Mesendoderm (in vitro differentiated cells): ENCODE measurements at regions not wholly inside any gene's neighbourhood (a gene's known extent, or its start where the extent isn't known, plus 50 kb on each side); places are given as distances from the start of the nearest gene placed in this dataset.

ENCODE experiments used
- DNase-seq: peaks from one replicate; pipeline ENCODE4 v3.0.0; 2013
- H2AK5ac ChIP-seq: 2 replicates; pipeline ENCODE4 v1.6.1; 2013; ENCODE audit warnings: low read length, inconsistent platforms
- H2BK120ac ChIP-seq: 2 replicates; pipeline ENCODE4 v1.6.1; 2013; ENCODE audit warnings: low read depth, mild to moderate bottlenecking, low read length, moderate library complexity, mixed read lengths
- H2BK15ac ChIP-seq: replicated peaks from 2 replicates; pipeline ENCODE4 v1.6.1; 2013; ENCODE audit warnings: low read depth, mild to moderate bottlenecking, moderate library complexity
- H2BK5ac ChIP-seq: 2 replicates; pipeline ENCODE4 v1.6.1; 2013; ENCODE audit warnings: low read length, inconsistent platforms
- H3K18ac ChIP-seq: 2 replicates; pipeline ENCODE4 v1.6.1; 2013; ENCODE audit warnings: mild to moderate bottlenecking, low read length, mixed read lengths
- H3K23ac ChIP-seq: one replicate; pipeline ENCODE4 v1.6.1; 2013; ENCODE audit warnings: low read length
- H3K27ac ChIP-seq: 2 replicates; pipeline ENCODE4 v1.5.1; 2013; ENCODE audit warnings: low read depth, mild to moderate bottlenecking, inconsistent platforms, low read length, moderate library complexity
- H3K27me3 ChIP-seq: 2 replicates; pipeline ENCODE4 v1.6.1; 2013; ENCODE audit warnings: low read length, control low read depth, mild to moderate bottlenecking, inconsistent platforms; ENCODE audit not compliant: insufficient read depth, poor library complexity
- H3K36me3 ChIP-seq: 2 replicates; pipeline ENCODE4 v1.6.1; 2013; ENCODE audit warnings: low read length, inconsistent platforms; ENCODE audit not compliant: control insufficient read depth, insufficient read depth
- H3K4ac ChIP-seq: one replicate; pipeline ENCODE4 v1.6.1; 2013; ENCODE audit warnings: low read depth, mild to moderate bottlenecking, low read length, moderate library complexity
- H3K4me1 ChIP-seq: 2 replicates; pipeline ENCODE4 v1.6.1; 2013; ENCODE audit warnings: low read depth, low read length, inconsistent platforms; ENCODE audit not compliant: control insufficient read depth
- H3K4me2 ChIP-seq: 2 replicates; pipeline ENCODE4 v1.6.1; 2013; ENCODE audit warnings: low read length
- H3K4me3 ChIP-seq: 2 replicates; pipeline ENCODE4 v1.5.1; 2013; ENCODE audit warnings: mild to moderate bottlenecking, low read length
- H3K56ac ChIP-seq: one replicate; pipeline ENCODE4 v1.6.1; 2013; ENCODE audit warnings: low read length
- H3K79me1 ChIP-seq: 2 replicates; pipeline ENCODE4 v1.6.1; 2013; ENCODE audit warnings: low read length, inconsistent platforms
- H3K79me2 ChIP-seq: 2 replicates; pipeline ENCODE4 v1.6.1; 2013; ENCODE audit warnings: mild to moderate bottlenecking, low read length; ENCODE audit not compliant: control insufficient read depth, insufficient read depth
- H3K9ac ChIP-seq: 2 replicates; pipeline ENCODE4 v1.6.1; 2013; ENCODE audit warnings: low read length, inconsistent platforms
- H4K5ac ChIP-seq: one replicate; pipeline ENCODE4 v1.6.1; 2013; ENCODE audit warnings: low read length
- H4K8ac ChIP-seq: one replicate; pipeline ENCODE4 v1.6.1; 2013; ENCODE audit warnings: low read depth, mild to moderate bottlenecking, control low read depth, low read length, moderate library complexity
- WGBS: extraction: QIAGEN DNeasy Blood & Tissue Kit; methylation state at CpG from one replicate; pipeline ENCODE4 v1.1.7; 2013; ENCODE audit warnings: low lambda C conversion rate, missing lambda C conversion rate; ENCODE audit not compliant: insufficient coverage; ENCODE audit errors: extremely low coverage; 5-methylcytosine and 5-hydroxymethylcytosine counted together

DNA sequence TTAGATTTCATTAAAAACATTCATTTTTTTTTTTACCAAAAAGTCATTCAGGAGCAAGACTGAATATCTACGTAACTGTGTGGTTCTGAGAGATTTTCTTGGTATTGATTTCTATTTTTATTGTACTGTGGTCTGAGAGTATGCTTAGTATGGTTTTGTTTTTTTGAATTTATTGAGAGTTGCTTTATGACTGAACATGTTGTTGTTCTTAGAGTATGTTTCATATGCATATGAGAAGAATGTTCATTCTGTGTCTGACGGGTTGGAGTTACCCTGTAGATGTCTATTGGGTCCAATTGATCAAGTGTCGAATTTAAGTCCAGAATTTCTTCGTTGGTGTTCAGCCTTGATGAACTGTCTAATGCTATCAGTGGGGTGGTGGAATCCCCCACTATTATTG lies 306.0 kb upstream of the KCNJ16 start:
- Histone ChIP-seq H3K4ac (no peak overlapping the region), H3K36me3 (no peaks in the 10 kb centered on the region), H3K79me2 (no peaks in the 10 kb centered on the region), H2BK15ac (no peak overlapping the region), H3K9ac (no peak overlapping the region), H3K23ac (no peak overlapping the region), H4K8ac (no peak overlapping the region), H3K79me1 (no peaks in the 10 kb centered on the region), H3K27me3 (no peaks in the 10 kb centered on the region), H2BK120ac (no peak overlapping the region), H2AK5ac (no peak overlapping the region), H3K4me2 (no peak overlapping the region), H3K4me1 (no peaks in the 10 kb centered on the region), H2BK5ac (no peak overlapping the region), H3K56ac (no peak overlapping the region), H3K27ac (no peak overlapping the region), H3K4me3 (no peak overlapping the region), H4K5ac (no peak overlapping the region), H3K18ac (no peak overlapping the region)
- DNase-seq: no peak
- WGBS: no CpG with 5 or more reads among the region's 4 CpGs

- Histone ChIP-seq H2BK5ac (no peak overlapping the region), H3K4me3 (no peak overlapping the region), H2AK5ac (no peak overlapping the region), H3K79me1 (no peaks in the 10 kb centered on the region), H3K4me2 (no peak overlapping the region), H3K27ac (no peak overlapping the region), H3K4ac (no peak overlapping the region), H3K79me2 (no peaks in the 10 kb centered on the region), H2BK120ac (no peak overlapping the region), H3K36me3 (no peaks in the 10 kb centered on the region), H4K8ac (no peak overlapping the region), H3K18ac (no peak overlapping the region), H3K56ac (no peak overlapping the region), H3K27me3 (no peaks in the 10 kb centered on the region), H3K4me1 (no peaks in the 10 kb centered on the region), H2BK15ac (no peak overlapping the region), H3K9ac (no peak overlapping the region), H3K23ac (no peak overlapping the region), H4K5ac (no peak overlapping the region)
- no peak for DNase-seq
- WGBS: no CpG with 5 or more reads among the region's 3 CpGs
These were observed 301.9 kb upstream of the KCNJ16 start for GRCh38 chr17:69773081-69773480.

DNA sequence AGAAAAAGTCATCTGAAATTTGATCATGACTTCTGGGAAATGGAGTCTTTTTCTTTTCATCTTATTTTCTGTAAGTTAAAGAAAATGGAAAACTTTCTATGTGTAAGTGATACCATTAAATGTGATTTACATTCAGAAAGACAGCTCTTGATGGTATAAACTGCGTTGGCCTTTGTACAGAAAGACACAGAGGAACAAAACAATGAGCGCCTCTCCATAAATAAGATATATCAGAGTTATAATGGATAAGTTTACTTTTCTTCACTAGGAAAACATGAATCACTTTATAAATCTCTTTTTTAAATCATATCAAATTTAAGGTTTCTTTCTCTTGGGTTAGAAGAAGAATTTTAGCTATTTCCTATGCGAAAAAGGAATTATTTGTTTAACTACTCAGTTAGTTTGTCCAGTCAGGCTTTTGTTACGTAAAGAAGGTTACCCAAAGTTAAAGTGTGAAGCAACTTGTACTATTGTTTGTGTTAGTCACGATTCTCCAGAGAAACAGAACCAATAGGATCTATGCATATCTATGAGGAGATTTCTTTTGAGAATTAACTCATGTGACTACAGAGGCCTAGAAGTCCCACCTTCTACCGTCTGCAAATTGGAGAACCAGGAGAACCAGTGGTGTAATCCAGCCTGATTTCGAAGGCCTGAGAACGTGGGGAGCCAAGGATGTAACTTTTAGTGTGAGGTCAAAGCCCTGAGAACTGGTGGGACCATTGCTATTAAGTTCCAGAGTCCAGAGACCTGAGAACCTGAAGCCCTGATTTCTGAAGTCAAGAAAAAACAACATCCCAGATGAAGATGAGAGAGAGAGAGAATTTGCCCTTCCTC lies 295.4 kb upstream of the KCNJ16 start:
- Histone ChIP-seq H2AK5ac (no peak overlapping the region), H3K79me2 (no peaks in the 10 kb centered on the region)

GRCh38 chr17:69783865-69784264 lies 291.2 kb upstream of the KCNJ16 start:
- Histone ChIP-seq H3K4me3 (no peak overlapping the region), H3K79me2 (no peaks in the 10 kb centered on the region), H2BK5ac (no peak overlapping the region), H4K5ac (no peak overlapping the region), H3K18ac (no peak overlapping the region), H2BK120ac (no peak overlapping the region), H3K27me3 (no peaks in the 10 kb centered on the region), H3K56ac (no peak overlapping the region), H3K4me1 (no peaks in the 10 kb centered on the region), H3K4ac (no peak overlapping the region), H4K8ac (no peak overlapping the region), H3K23ac (no peak overlapping the region), H2BK15ac (no peak overlapping the region), H3K9ac (no peak overlapping the region), H3K36me3 (no peaks in the 10 kb centered on the region), H3K27ac (no peak overlapping the region), H2AK5ac (no peak overlapping the region), H3K4me2 (no peak overlapping the region), H3K79me1 (no peaks in the 10 kb centered on the region)
- no CpG with 5 or more reads among the region's 3 CpGs for WGBS
- no peak for DNase-seq

More for the DNA sequence above, 295.4 kb upstream of the KCNJ16 start:
- H4K5ac ChIP-seq: no peak overlapping the region
- WGBS: no CpG with 5 or more reads among the region's 8 CpGs
- no peak overlapping the region for H2BK15ac ChIP-seq
- no peak overlapping the region for H2BK5ac ChIP-seq
- no peaks in the 10 kb centered on the region for H3K79me1 ChIP-seq
- H3K9ac ChIP-seq: no peak overlapping the region
- no peak overlapping the region for H3K4ac ChIP-seq
- no peaks in the 10 kb centered on the region for H3K4me1 ChIP-seq
- no peaks in the 10 kb centered on the region for H3K36me3 ChIP-seq
- H3K4me3 ChIP-seq: no peak overlapping the region
- H3K4me2 ChIP-seq: no peak overlapping the region
- DNase-seq: no peak
- no peak overlapping the region for H3K56ac ChIP-seq
- no peak overlapping the region for H2BK120ac ChIP-seq
- H3K27me3 ChIP-seq: no peaks in the 10 kb centered on the region
- no peak overlapping the region for H3K27ac ChIP-seq
- H3K23ac ChIP-seq: no peak overlapping the region
- no peak overlapping the region for H4K8ac ChIP-seq
- no peak overlapping the region for H3K18ac ChIP-seq

DNA sequence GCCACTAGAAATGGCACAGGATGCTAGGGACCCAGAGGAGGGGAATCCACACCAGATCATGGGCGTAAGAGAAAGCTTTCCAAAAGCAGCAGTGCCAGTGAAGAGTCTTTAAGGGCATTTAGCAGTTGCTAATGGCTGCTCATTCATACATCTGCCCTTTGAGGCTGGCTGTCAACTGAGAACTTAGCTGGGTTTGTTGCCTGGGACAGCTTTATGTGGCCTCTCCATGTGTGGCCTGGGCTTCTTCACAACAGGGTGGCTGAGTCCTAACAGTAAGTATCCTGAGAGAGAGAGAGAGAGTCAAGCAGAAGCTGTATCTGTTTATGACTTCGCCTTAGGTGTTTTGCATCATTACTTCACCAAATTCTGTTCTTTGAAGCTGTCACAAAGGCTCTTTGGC lies 286.1 kb upstream of the KCNJ16 start:
- no CpG with 5 or more reads among the region's 2 CpGs for WGBS
- no peak overlapping the region for H4K5ac ChIP-seq
- no peak overlapping the region for H2AK5ac ChIP-seq
- H3K4me3 ChIP-seq: no peak overlapping the region
- no peak overlapping the region for H3K56ac ChIP-seq
- no peaks in the 10 kb centered on the region for H3K27me3 ChIP-seq
- no peaks in the 10 kb centered on the region for H3K79me2 ChIP-seq
- no peak overlapping the region for H2BK15ac ChIP-seq
- no peak overlapping the region for H3K23ac ChIP-seq
- H3K18ac ChIP-seq: no peak overlapping the region
- no peak for DNase-seq
- no peaks in the 10 kb centered on the region for H3K4me1 ChIP-seq
- H2BK120ac ChIP-seq: no peak overlapping the region
- H3K27ac ChIP-seq: no peak overlapping the region
- H3K4ac ChIP-seq: no peak overlapping the region
- H3K36me3 ChIP-seq: no peaks in the 10 kb centered on the region
- H3K4me2 ChIP-seq: no peak overlapping the region
- H2BK5ac ChIP-seq: no peak overlapping the region
- H3K79me1 ChIP-seq: no peaks in the 10 kb centered on the region
- H3K9ac ChIP-seq: no peak overlapping the region
- H4K8ac ChIP-seq: no peak overlapping the region

GRCh38 chr17:69796078-69796477 lies 278.9 kb upstream of the KCNJ16 start:
- no CpG with 5 or more reads among the region's 1 CpG for WGBS

More at GRCh38 chr17:69796078-69796477, 278.9 kb upstream of the KCNJ16 start:
- H3K18ac ChIP-seq: no peak overlapping the region
- DNase-seq: no peak
- H4K5ac ChIP-seq: no peak overlapping the region
- H3K56ac ChIP-seq: no peak overlapping the region
- H3K79me2 ChIP-seq: no peaks in the 10 kb centered on the region
- H3K9ac ChIP-seq: no peak overlapping the region
- H3K4ac ChIP-seq: no peak overlapping the region
- no peaks in the 10 kb centered on the region for H3K4me1 ChIP-seq
- no peak overlapping the region for H2BK15ac ChIP-seq
- no peak overlapping the region for H2AK5ac ChIP-seq
- no peak overlapping the region for H3K4me3 ChIP-seq
- H3K36me3 ChIP-seq: no peaks in the 10 kb centered on the region
- H2BK120ac ChIP-seq: no peak overlapping the region
- H4K8ac ChIP-seq: no peak overlapping the region
- H3K27me3 ChIP-seq: no peaks in the 10 kb centered on the region
- no peak overlapping the region for H3K27ac ChIP-seq
- H2BK5ac ChIP-seq: no peak overlapping the region
- H3K4me2 ChIP-seq: no peak overlapping the region
- no peak overlapping the region for H3K23ac ChIP-seq
- no peaks in the 10 kb centered on the region for H3K79me1 ChIP-seq
